Omental fat pad (tissue), 3 donors: ENCODE measurements at regions not wholly inside any gene's neighbourhood (a gene's known extent, or its start where the extent isn't known, plus 50 kb on each side); places are given as distances from the start of the nearest gene placed in this dataset.

Experiments
- ATAC-seq: fragments of 150-250 bp; one replicate; pipeline ENCODE4 v1.9.1; 2016; ENCODE audit warnings: mild to moderate bottlenecking, moderate library complexity; ENCODE audit not compliant: low FRiP score
- DNase-seq: peaks from one replicate; pipeline ENCODE4 v3.0.0-alpha.2; 2019; ENCODE audit warnings: low spot score
- TF ChIP-seq, protein P1 (sequence below), 3 donors: fragments of 450-650 bp; IDR thresholded peaks; one replicate each; pipeline ENCODE4 v1.5.1; 2016 to 2017; ENCODE audit warnings: antibody characterized with exemption in 3 of 3, mild to moderate bottlenecking in 3 of 3, moderate library complexity in 2 of 3

DNA sequence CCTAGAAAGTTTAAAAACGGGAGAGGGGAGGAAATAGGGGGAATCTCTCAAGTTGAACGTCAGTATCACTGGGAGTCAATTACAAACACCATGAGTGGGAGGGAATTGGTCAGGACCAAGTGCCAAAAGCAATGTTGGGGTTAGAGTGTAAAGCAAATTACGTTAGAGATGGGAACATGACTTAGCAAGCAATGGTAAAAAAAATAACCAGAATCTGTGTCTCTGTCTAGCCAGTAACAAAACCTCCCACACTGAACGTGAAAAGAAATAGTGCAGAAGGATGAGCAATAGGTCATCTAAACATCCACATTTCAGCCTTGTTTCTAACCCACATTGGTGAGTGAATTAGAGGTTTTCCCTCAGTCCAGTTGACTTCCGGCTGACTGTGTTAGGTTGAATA is 242.2 kb downstream of the COG6 start:
- TF ChIP-seq, protein P1, sequence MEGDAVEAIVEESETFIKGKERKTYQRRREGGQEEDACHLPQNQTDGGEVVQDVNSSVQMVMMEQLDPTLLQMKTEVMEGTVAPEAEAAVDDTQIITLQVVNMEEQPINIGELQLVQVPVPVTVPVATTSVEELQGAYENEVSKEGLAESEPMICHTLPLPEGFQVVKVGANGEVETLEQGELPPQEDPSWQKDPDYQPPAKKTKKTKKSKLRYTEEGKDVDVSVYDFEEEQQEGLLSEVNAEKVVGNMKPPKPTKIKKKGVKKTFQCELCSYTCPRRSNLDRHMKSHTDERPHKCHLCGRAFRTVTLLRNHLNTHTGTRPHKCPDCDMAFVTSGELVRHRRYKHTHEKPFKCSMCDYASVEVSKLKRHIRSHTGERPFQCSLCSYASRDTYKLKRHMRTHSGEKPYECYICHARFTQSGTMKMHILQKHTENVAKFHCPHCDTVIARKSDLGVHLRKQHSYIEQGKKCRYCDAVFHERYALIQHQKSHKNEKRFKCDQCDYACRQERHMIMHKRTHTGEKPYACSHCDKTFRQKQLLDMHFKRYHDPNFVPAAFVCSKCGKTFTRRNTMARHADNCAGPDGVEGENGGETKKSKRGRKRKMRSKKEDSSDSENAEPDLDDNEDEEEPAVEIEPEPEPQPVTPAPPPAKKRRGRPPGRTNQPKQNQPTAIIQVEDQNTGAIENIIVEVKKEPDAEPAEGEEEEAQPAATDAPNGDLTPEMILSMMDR (IDR thresholded peaks at IDR 0.05) = no peak
- no peak for DNase-seq
- no peak for ATAC-seq

DNA sequence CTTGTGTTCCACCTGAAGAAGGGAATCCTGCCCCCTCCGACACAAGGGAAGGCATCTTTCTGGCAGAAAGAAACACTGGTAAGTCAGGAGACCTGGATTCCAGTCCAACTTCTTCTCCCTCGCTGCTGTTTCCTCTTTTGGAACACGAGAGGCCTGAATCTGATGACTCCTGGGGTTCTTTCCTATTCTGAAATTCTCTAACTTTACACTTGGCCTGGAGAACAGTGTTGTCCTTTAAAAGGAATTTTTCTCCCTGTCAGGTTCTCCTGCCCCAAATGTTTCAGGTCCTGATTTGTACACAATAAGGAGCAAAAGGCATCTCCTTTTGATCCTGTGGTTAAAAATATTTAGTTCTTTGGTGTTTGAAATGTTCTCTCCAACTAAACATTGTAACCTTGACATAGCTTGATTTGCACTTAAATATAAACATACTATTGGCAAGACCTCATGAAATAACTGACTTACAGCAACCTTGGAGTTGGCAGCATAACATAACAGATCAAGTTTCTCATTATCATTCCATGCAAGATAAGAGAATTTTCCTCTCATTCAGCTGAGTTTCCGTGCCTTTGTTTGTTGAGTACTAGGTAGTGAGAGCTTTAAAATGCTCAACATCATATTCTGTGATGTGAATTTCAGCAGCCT is 244.8 kb downstream of the COG6 start:
- TF ChIP-seq, protein P1 (IDR thresholded peaks at IDR 0.05) = no peak
- DNase-seq (no peak), ATAC-seq (no peak)

DNA sequence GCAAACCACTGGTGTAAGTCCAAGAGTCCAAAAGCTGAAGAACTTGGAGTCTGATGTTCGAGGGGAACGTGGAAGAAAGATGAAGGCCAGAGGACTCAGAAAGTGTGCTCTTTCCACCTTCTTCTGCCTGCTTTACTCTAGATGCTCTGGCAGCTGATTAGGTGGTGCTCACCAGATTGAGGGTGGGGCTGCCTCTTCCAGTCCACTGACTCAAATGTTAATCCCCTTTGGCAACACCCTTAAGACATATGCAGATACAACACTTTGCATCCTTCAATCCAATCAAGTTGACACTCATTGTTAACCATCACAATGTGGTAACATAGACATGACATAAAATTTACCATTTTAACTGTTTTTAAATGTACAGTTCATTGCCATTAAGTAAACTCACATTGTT is 249.5 kb downstream of the COG6 start:
- ATAC-seq (no peak), DNase-seq (no peak)
- TF ChIP-seq, protein P1 (IDR thresholded peaks at IDR 0.05) = no peak

DNA sequence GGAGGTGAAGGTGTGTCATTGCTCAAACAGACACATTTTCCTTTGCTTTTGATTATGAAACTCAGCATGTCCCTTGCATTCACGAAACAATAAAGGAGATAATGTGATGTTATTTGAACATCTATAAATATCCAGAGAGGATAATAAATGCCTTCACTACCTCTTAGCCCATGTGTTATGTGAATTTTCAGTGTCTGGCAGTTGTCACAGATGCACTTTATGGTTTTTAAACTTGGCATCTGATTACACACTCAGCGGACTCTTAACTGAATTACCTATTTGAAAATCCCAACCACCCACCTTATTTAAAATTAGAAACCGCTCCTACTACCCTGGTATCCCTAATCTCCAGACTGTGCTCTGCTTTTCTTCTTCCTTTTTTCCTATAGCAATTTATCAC is 254.2 kb downstream of the COG6 start:
- ATAC-seq = no peak
- no peak for DNase-seq

DNA sequence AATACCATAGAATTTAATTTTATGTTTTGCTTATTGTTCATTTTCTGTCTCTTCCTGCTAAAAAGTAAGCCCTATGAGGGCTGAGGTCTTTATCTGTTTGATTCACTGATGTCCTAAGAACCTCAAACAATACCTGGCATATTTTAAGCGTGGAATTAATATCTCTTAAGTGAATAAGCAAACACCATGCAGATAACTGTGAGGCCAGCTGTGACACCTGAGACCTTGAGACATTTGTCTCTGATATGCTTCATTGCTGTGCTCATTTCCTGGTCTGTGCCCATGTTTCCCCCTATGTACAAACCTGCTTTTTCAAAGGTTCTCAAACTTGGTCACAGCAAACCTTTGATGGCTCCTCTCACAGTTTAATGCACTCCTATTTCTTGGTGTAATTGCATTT is 254.6 kb downstream of the COG6 start:
- no peak for ATAC-seq
- DNase-seq = no peak
- TF ChIP-seq, protein P1 (IDR thresholded peaks at IDR 0.05) = no peak

More for the DNA sequence above, 254.2 kb downstream of the COG6 start:
- TF ChIP-seq, protein P1 (IDR thresholded peaks at IDR 0.05) = no peak

DNA sequence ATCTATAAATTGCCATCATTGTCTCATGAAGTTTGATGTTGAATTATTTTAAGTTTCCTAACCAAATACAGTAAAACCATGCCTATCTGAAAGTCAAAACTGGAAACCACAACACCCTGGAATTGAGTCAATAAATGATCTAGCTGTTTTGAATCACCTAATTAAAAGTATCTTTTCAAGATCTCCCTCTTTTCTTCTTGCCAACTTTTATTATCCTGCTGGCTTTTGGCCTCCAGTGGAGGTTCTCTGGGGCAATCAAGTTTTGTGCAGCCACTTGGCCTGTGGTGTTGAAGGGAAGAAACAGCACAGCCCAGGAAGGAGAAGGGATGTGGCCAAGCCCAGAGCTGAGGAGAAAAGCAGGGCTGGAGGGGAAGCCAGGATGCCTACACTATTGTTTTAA is 255.4 kb downstream of the COG6 start:
- ATAC-seq (no peak), DNase-seq (no peak)
- TF ChIP-seq, protein P1 (IDR thresholded peaks at IDR 0.05) = no peak

DNA sequence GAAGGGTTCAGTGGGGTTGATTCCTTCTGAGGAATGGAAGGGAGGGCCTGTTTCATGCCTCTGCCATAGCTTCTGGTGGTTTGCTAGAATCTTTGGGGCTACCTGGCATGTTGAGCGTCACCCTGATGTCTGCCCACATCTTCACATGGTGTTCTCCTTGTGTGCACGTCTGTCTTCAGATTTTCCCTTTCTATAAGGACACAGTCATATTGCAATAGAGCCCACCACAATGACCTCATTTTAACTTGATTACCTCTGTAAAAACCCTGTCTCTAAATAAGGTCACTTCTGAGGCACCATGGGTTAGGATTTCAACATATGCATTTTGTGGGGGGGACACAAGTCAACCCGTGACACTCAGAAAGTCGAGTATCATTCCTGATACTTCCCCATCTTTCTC is 257.9 kb downstream of the COG6 start:
- TF ChIP-seq, protein P1 (IDR thresholded peaks at IDR 0.05) = no peak
- no peak for ATAC-seq
- DNase-seq = no peak
